ENCODE measurements at regions not wholly inside any gene's neighbourhood (a gene's known extent, or its start where the extent isn't known, plus 50 kb on each side); places are given as distances from the start of the nearest gene placed in this dataset.
A peak's percentile ranks its signal among the peaks of the same experiment; 100 is the strongest.

GRCh38 chr21:35683664-35684304, 376.5 kb downstream of the SETD4 start:
- Histone ChIP-seq H3K27ac (ENCODE audit: low read depth in 2 of 2, low read length in 1 of 2) (no peak overlapping the region), H3K36me3 (replicated peaks in 1 of 2; ENCODE audit: control insufficient read depth in 1 of 2, insufficient read depth in 2 of 2, low read length in 1 of 2) (no peaks in the 10 kb centered on the region), H3K4me3 (ENCODE audit: low read depth in 2 of 2, low read length in 1 of 2) (no peak overlapping the region), H3K4me1 (ENCODE audit: control insufficient read depth in 1 of 2, insufficient read depth in 2 of 2, low read depth in 1 of 2, low read length in 1 of 2) (no peaks in the 10 kb centered on the region), H3K27me3 (ENCODE audit: insufficient read depth) (no peaks in the 10 kb centered on the region; the same call in 1 of the 2 replicates), H2AFZ (ENCODE audit: low read depth) (no peak overlapping the region), H3K9me3 (no peaks in the 10 kb centered on the region), H3K79me2 (ENCODE audit: insufficient read depth) (no peaks in the 10 kb centered on the region), H3K9ac (no peak overlapping the region), H3K9me2 (no peaks in the 10 kb centered on the region), H3F3A (replicated peaks; ENCODE audit: insufficient read depth) (no peaks in the 10 kb centered on the region), H4K20me1 (ENCODE audit: insufficient read depth) (no peaks in the 10 kb centered on the region), H3K4me2 (0 out of 2 replicates have a peak overlapping the region, but pooled peaks have one; percentile 12)
- 12% methylated on average over 3 of the region's 3 CpGs for WGBS (ENCODE audit: low lambda C conversion rate)
- ChIA-PET POLR2A (no interaction called here), CTCF (no interaction called here)
- no peak for DNase-seq
- no peak for TF ChIP-seq CHD2 (IDR thresholded peaks at IDR 0.05; ENCODE audit: low read length, partially characterized antibody)
- TF ChIP-seq, protein P1, sequence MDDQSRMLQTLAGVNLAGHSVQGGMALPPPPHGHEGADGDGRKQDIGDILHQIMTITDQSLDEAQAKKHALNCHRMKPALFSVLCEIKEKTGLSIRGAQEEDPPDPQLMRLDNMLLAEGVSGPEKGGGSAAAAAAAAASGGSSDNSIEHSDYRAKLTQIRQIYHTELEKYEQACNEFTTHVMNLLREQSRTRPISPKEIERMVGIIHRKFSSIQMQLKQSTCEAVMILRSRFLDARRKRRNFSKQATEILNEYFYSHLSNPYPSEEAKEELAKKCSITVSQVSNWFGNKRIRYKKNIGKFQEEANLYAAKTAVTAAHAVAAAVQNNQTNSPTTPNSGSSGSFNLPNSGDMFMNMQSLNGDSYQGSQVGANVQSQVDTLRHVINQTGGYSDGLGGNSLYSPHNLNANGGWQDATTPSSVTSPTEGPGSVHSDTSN (IDR thresholded peaks at IDR 0.05), result no peak
- TF ChIP-seq, protein P2, sequence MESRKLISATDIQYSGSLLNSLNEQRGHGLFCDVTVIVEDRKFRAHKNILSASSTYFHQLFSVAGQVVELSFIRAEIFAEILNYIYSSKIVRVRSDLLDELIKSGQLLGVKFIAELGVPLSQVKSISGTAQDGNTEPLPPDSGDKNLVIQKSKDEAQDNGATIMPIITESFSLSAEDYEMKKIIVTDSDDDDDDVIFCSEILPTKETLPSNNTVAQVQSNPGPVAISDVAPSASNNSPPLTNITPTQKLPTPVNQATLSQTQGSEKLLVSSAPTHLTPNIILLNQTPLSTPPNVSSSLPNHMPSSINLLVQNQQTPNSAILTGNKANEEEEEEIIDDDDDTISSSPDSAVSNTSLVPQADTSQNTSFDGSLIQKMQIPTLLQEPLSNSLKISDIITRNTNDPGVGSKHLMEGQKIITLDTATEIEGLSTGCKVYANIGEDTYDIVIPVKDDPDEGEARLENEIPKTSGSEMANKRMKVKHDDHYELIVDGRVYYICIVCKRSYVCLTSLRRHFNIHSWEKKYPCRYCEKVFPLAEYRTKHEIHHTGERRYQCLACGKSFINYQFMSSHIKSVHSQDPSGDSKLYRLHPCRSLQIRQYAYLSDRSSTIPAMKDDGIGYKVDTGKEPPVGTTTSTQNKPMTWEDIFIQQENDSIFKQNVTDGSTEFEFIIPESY (IDR thresholded peaks at IDR 0.05; ENCODE audit: borderline replicate concordance, low read depth), result no peak
- no peak for TF ChIP-seq SMC3 (IDR thresholded peaks at IDR 0.05; ENCODE audit: low read depth, low read length)
- no peak for TF ChIP-seq TCF12 (IDR thresholded peaks at IDR 0.05)
- no peak for TF ChIP-seq TAF1 (IDR thresholded peaks at IDR 0.05; ENCODE audit: borderline replicate concordance, low read depth, low read length)
- TF ChIP-seq RFX5 (IDR thresholded peaks at IDR 0.05; ENCODE audit: low read length), result no peak
- TF ChIP-seq, protein P3, sequence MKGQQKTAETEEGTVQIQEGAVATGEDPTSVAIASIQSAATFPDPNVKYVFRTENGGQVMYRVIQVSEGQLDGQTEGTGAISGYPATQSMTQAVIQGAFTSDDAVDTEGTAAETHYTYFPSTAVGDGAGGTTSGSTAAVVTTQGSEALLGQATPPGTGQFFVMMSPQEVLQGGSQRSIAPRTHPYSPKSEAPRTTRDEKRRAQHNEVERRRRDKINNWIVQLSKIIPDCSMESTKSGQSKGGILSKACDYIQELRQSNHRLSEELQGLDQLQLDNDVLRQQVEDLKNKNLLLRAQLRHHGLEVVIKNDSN (IDR thresholded peaks at IDR 0.05; ENCODE audit: borderline replicate concordance, low read depth), result no peak
- no peak for TF ChIP-seq RCOR1 (IDR thresholded peaks at IDR 0.05; ENCODE audit: low read length)
- TF ChIP-seq, protein P4, sequence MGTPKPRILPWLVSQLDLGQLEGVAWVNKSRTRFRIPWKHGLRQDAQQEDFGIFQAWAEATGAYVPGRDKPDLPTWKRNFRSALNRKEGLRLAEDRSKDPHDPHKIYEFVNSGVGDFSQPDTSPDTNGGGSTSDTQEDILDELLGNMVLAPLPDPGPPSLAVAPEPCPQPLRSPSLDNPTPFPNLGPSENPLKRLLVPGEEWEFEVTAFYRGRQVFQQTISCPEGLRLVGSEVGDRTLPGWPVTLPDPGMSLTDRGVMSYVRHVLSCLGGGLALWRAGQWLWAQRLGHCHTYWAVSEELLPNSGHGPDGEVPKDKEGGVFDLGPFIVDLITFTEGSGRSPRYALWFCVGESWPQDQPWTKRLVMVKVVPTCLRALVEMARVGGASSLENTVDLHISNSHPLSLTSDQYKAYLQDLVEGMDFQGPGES (IDR thresholded peaks at IDR 0.05; ENCODE audit: low read depth, low read length), result no peak

GRCh38 chr21:35682904-35683549, 377.3 kb downstream of the SETD4 start:
- TF ChIP-seq RXRA (IDR thresholded peaks at IDR 0.05; ENCODE audit: borderline replicate concordance, low read depth), result 0 out of 2 replicates have a peak, but pooled peaks have one; percentile 15
- no peak for TF ChIP-seq TAF1 (IDR thresholded peaks at IDR 0.05; ENCODE audit: borderline replicate concordance, low read depth, low read length)
- H4K20me1 ChIP-seq (ENCODE audit: insufficient read depth), result no peaks in the 10 kb centered on the region
- no peaks in the 10 kb centered on the region; the same call in 1 of the 2 replicates for H3K27me3 ChIP-seq (ENCODE audit: insufficient read depth)
- no peak overlapping the region for H3K4me3 ChIP-seq (ENCODE audit: low read depth in 2 of 2, low read length in 1 of 2)
- ChIA-PET POLR2A (no interaction called here), CTCF (no interaction called here)
- H3K27ac ChIP-seq (ENCODE audit: low read depth in 2 of 2, low read length in 1 of 2), result no peak overlapping the region
- H3K4me2 ChIP-seq, result 0 out of 2 replicates have a peak overlapping the region, but pooled peaks have one; percentile 12
- DNase-seq, result no peak
- no peaks in the 10 kb centered on the region for H3K9me2 ChIP-seq
- H3K9me3 ChIP-seq, result no peaks in the 10 kb centered on the region
- H2AFZ ChIP-seq (ENCODE audit: low read depth), result no peak overlapping the region
- H3K4me1 ChIP-seq (ENCODE audit: control insufficient read depth in 1 of 2, insufficient read depth in 2 of 2, low read depth in 1 of 2, low read length in 1 of 2), result no peaks in the 10 kb centered on the region
- WGBS (ENCODE audit: low lambda C conversion rate), result 12% methylated on average over 2 of the region's 2 CpGs
- H3K36me3 ChIP-seq (replicated peaks in 1 of 2; ENCODE audit: control insufficient read depth in 1 of 2, insufficient read depth in 2 of 2, low read length in 1 of 2), result no peaks in the 10 kb centered on the region
- no peaks in the 10 kb centered on the region for H3K79me2 ChIP-seq (ENCODE audit: insufficient read depth)
- H3F3A ChIP-seq (replicated peaks; ENCODE audit: insufficient read depth), result no peaks in the 10 kb centered on the region
- no peak overlapping the region for H3K9ac ChIP-seq

Measured in SK-N-SH (cell line).